ENCODE measurements at regions not wholly inside any gene's neighbourhood (a gene's known extent, or its start where the extent isn't known, plus 50 kb on each side); places are given as distances from the start of the nearest gene placed in this dataset.
"Not testable (repeated sequence)": the region's sequence is repeated elsewhere in the genome, so short reads cannot be mapped to it uniquely, and the experiment has no call there.

DNA sequence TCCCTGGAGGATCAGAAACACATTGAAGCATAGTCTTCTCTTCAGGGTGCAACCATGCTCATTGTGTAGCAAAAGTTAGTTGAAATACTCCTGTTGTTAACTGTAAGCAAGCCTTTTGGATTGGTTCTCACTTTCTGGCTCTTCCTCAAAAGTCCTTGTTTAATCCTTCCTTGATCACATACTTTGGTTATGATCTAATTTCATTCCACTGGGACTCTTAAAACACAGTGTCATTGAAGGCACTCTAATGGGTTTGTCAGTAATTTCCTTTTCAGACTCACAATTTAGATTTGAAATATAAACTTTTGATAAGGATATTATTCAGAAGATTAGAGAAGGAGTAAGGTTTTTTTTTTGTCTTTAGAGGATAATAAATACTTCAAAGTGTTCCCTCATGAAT is 451.7 kb upstream of the SGO1 start:
- DNase-seq (ENCODE audit: low read depth): no peak

DNA sequence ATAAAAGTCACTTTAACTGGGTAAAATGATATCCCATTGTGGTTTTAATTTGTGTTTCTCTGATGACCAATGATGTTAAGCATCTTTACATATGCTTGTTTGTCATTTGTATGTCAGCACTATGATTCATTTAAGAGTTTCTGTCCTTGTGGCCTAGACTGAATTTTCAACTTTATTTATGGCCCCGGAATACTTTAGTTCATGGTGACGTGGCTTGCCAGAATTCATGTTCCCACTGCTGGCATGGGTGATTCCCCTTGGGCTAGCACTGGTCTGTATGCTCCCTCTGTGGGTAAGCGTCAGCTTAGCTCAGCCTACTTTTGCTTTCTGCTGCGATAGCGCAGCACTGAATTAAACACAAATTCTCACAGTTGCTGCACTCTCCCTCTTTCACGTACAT is 436.3 kb upstream of the SGO1 start:
- H3K4me3 ChIP-seq (ENCODE audit: low read depth, low read length): no peak overlapping the region
- no peak for DNase-seq (ENCODE audit: low read depth)
- TF ChIP-seq, protein P1, sequence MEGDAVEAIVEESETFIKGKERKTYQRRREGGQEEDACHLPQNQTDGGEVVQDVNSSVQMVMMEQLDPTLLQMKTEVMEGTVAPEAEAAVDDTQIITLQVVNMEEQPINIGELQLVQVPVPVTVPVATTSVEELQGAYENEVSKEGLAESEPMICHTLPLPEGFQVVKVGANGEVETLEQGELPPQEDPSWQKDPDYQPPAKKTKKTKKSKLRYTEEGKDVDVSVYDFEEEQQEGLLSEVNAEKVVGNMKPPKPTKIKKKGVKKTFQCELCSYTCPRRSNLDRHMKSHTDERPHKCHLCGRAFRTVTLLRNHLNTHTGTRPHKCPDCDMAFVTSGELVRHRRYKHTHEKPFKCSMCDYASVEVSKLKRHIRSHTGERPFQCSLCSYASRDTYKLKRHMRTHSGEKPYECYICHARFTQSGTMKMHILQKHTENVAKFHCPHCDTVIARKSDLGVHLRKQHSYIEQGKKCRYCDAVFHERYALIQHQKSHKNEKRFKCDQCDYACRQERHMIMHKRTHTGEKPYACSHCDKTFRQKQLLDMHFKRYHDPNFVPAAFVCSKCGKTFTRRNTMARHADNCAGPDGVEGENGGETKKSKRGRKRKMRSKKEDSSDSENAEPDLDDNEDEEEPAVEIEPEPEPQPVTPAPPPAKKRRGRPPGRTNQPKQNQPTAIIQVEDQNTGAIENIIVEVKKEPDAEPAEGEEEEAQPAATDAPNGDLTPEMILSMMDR (IDR thresholded peaks at IDR 0.05; ENCODE audit: low read depth, low read length): no peak
- TF ChIP-seq MYC (IDR thresholded peaks at IDR 0.05; ENCODE audit: low read depth, low read length) (no peak), POLR2A (IDR thresholded peaks at IDR 0.05; ENCODE audit: extremely low read depth, insufficient read length) (no peak)
- TF ChIP-seq, protein P2, sequence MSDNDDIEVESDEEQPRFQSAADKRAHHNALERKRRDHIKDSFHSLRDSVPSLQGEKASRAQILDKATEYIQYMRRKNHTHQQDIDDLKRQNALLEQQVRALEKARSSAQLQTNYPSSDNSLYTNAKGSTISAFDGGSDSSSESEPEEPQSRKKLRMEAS (IDR thresholded peaks at IDR 0.05; ENCODE audit: low read depth, low read length): no peak

More for the DNA sequence above, 451.7 kb upstream of the SGO1 start:
- TF ChIP-seq MYC (IDR thresholded peaks at IDR 0.05; ENCODE audit: low read depth, low read length) (no peak), POLR2A (IDR thresholded peaks at IDR 0.05; ENCODE audit: extremely low read depth, insufficient read length) (no peak)
- TF ChIP-seq, protein P2 (IDR thresholded peaks at IDR 0.05; ENCODE audit: low read depth, low read length): no peak
- TF ChIP-seq, protein P1 (IDR thresholded peaks at IDR 0.05; ENCODE audit: low read depth, low read length): no peak
- no peak overlapping the region for H3K4me3 ChIP-seq (ENCODE audit: low read depth, low read length)

DNA sequence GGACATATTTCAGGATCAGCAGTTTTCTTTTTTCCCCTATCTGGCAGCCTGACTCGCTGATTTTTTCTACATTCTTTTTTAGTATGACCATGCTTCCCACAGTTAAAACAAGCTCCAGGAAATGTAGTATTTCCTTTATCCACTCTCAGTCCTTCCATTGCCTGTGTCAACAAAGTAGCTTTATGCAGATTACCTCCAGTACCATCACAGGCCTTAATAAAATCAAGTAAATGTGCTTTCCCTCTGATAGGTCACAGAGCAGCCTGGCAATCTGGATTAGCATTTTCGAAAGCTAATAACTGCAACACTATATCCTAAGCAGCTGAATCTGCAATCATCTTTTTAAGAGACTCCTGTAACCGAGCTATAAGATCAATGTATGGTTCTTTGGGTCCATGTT is 432.6 kb upstream of the SGO1 start:
- not testable (repeated sequence) for DNase-seq (ENCODE audit: low read depth)

DNA sequence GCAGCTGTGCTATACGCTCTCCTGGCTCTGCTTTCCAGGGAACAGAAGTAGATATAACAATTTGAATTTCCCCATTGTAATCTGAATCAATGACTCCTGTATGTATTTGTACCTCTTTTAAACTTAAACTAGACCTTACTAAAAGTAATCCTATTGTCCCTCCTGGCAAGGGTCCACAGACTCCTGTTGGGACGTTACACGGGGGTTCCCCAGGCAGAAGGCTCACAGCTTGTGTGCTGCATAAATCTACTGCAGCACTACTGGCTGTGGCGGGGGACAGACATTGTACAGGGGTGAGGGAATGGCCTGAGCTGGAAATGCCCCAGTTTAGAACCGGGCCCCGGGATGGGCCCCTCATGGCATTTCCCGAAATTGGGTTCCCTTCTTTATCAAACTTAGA is 432.2 kb upstream of the SGO1 start:
- not testable (repeated sequence) for DNase-seq (ENCODE audit: low read depth); H3K4me3 ChIP-seq (ENCODE audit: low read depth, low read length)

More for the DNA sequence above, 432.6 kb upstream of the SGO1 start:
- H3K4me3 ChIP-seq (ENCODE audit: low read depth, low read length): not testable (repeated sequence)

DNA sequence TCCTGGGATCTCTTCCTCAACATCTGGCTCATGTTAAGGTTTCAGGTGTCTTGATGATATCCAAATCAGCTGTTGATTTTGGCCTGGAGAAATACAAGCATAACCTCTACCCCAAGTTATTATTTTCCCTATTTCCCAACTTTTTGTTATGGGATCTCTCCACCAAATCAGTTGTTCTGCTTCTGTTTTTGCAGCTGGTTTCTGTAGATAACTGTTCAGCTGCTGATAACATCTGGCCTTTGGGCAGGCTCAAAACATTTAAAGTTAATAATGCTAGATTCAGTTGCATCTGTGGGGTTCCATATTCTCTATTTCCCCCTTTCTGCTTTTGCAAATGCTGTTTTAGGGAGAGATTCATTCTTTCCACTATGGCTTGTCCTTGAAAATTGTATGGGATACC is 430.0 kb upstream of the SGO1 start:
- not testable (repeated sequence) for DNase-seq (ENCODE audit: low read depth)

DNA sequence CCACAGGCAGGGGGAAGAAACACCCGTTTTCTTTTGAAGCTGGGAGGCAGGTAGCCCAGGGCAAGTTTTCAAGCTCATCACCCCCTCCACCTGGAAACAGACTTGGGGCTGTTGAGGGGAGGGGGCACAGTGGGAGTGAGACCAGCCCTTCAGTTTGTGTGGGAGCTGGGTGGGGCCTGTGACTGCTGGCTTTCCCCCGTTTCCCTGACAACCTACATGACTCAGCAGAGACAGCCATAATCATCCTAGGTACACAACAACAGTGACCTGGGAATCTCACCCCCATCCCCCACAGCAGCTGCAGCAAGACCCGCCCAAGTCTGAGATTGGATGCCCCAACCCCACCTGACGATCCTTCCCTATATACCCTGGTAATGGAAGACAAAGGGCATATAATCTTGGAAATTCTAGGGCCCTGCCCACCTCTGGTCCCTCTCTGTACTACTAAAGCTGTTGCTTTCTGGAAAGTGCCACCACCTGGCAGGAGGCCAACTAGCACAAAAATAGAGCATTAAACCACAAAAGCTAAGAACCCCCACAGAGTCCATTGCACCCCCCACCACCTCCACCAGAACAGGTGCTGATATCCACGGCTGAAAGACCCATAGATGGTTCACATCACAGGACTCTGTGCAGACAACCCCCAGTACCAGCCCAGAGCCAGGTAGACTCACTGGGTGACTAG is 422.2 kb upstream of the SGO1 start:
- no peak overlapping the region for H3K4me3 ChIP-seq (ENCODE audit: low read depth, low read length)
- DNase-seq (ENCODE audit: low read depth): no peak
- TF ChIP-seq POLR2A (IDR thresholded peaks at IDR 0.05; ENCODE audit: extremely low read depth, insufficient read length) (no peak), MYC (IDR thresholded peaks at IDR 0.05; ENCODE audit: low read depth, low read length) (no peak)
- TF ChIP-seq, protein P2 (IDR thresholded peaks at IDR 0.05; ENCODE audit: low read depth, low read length): no peak
- TF ChIP-seq, protein P1 (IDR thresholded peaks at IDR 0.05; ENCODE audit: low read depth, low read length): no peak

More for the DNA sequence above, 430.0 kb upstream of the SGO1 start:
- H3K4me3 ChIP-seq (ENCODE audit: low read depth, low read length): not testable (repeated sequence)

DNA sequence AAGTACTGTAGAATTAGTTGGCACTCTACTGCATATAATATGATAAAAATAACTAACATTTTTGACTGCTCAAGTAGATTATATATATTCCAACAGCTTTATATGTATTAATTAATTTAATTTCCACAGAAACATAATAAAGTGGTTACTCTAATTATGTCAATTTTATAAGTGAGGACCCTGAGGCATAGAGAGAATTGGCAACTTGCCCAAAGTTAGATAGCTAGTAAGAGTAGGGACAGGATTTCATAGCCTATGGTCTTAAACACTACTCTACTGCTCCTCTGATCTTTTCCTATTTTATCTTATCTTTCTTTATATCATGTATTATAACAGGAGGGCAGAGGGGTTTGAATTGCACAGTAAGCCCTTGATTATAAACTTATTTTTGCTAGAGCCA is 418.7 kb upstream of the SGO1 start:
- TF ChIP-seq MYC (IDR thresholded peaks at IDR 0.05; ENCODE audit: low read depth, low read length): no peak
- TF ChIP-seq POLR2A (IDR thresholded peaks at IDR 0.05; ENCODE audit: extremely low read depth, insufficient read length): no peak
- DNase-seq (ENCODE audit: low read depth): no peak
- H3K4me3 ChIP-seq (ENCODE audit: low read depth, low read length): no peak overlapping the region

DNA sequence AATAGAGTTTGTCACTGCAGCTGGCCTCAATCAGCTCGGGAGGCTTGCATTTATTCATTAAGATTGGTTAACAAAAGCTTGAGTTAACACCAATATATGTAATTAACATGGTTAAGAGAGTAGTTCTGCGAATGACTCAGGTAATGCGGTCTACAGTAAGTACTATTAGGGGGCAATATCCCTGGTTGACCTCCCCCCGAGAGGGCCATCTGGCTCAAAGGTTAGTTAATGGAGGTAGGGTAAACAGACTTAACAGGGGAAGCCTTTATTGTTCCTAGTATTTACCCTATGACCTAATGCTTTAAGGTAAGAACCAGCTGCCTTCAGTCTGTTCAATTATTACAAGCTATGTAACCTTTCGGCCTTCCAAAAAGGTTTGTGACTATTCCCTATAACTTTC is 403.3 kb upstream of the SGO1 start:
- TF ChIP-seq, protein P2 (IDR thresholded peaks at IDR 0.05; ENCODE audit: low read depth, low read length): no peak
- no peak for TF ChIP-seq POLR2A (IDR thresholded peaks at IDR 0.05; ENCODE audit: extremely low read depth, insufficient read length)
- TF ChIP-seq, protein P1 (IDR thresholded peaks at IDR 0.05; ENCODE audit: low read depth, low read length): no peak
- TF ChIP-seq MYC (IDR thresholded peaks at IDR 0.05; ENCODE audit: low read depth, low read length): no peak

More for the DNA sequence above, 403.3 kb upstream of the SGO1 start:
- no peak for DNase-seq (ENCODE audit: low read depth)
- no peak overlapping the region for H3K4me3 ChIP-seq (ENCODE audit: low read depth, low read length)

Measured in NB4 (cell line).